Hematopoietic multipotent progenitor cell treated with erythropoietin and hydrocortisone succinate and interleukin-3 and kit ligand, for 17 days (in vitro differentiated cells): ENCODE measurements at regions not wholly inside any gene's neighbourhood (a gene's known extent, or its start where the extent isn't known, plus 50 kb on each side); places are given as distances from the start of the nearest gene placed in this dataset.

ENCODE experiments used
- DNase-seq: peaks from one replicate; pipeline ENCODE4 v3.0.0-alpha.2; 2015; ENCODE audit warnings: low spot score

DNA sequence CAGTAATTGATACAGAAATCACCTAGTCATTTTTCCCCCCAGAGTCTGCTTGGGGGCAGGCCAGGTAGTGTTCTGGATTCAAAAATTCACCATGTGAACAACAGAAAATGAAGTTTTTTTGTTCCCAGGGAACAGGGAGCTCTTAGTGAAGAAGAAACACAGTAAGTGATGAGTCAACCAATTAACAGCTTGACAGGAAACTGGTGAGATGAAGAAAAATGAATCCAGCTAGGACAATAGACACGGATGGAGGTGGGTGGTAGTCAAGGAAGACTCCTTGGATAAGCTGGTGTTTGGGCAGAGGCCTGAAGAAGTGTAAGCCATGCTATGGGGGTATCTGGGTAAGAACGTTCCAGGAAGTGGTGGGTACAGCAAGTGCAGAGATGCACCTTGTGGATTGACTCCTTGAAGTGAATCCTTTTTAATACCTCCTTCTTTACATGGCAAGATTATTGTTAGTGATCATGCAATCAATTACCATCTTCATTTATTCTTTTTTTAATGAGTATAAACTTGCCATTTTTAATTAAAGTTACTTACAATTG lies 339.9 kb upstream of the RGMA start:
- DNase-seq, result no peak

DNA sequence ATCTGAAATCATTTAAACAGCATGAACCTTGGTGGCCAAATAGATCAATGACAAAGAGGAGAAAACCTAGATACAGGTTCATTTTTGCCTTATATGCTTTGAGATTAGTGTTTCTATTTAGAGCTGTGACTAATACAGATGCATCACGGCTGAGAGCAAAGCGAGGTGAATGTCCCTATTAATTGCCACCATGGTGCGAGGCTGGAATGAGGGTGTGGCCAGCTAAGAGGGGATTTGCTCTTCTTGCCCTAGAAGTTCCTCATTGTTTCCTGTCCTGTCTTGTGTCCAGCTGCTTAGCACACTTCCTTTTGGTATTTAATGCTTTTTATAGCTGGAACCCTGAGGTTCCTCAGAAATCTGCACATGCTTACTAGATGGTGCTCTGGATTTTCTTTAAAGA lies 339.1 kb upstream of the RGMA start:
- no peak for DNase-seq

DNA sequence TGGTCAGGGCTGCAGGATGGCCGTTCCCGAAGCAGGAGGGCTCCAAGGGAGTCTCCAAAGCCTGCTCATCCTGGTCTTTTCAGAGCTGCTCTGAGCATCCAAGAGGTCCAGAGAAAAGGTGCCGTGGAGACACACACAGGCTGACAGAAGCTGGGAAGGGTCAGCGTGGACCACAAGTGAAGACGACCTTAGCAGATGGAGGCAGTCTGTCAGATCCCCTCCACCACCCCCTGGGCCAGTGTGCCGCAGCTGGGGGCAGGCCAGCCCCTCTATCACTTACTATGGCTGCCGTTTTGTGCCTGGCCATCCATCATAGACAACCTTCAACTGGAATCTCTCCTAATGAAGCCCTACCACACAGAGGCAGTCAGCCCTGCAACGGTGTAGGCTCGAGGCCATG lies 335.1 kb upstream of the RGMA start:
- no peak for DNase-seq

- no peak for DNase-seq
Measured at GRCh38 chr15:93422476-93422875, 333.5 kb upstream of the RGMA start.

GRCh38 chr15:93420477-93420876 lies 331.5 kb upstream of the RGMA start:
- DNase-seq, result no peak

DNA sequence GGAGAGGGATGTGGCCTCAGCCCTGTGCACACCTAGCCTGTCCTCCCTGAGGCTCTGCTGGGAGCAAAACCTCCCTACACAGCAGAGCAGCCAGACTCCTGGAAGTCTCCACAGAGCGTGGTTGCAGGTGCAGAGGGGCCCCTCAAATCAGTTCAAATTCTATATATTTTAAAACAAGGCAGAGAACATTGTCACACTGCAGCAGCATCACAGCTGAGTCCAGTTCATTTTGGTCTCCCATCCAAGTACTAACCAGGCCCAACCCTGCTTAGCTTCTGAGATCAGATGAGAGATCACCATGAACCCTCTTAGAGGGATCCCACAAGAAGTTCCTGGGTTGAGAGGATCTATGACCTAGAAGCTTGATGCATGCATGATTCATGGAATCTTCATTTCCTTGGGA lies 331.0 kb upstream of the RGMA start:
- no peak for DNase-seq

DNA sequence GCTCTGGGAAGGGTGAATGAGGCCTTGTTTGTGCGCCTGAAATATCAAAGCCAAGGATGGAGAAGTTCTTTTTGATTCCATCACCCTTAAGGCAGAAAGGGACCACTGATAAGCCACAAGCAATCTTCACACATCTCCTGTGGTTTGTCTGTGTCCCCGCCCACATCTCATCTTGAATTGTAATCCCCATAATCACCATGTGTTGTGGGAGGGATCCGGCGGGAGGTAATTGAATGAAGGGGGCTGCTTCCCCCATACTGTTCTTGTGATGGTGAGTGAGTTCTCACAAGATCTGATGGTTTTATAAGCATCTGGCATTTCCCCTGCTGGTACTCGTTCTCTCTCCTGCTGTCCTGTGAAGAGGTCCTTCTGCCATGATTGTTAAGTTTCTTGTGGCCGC lies 329.6 kb upstream of the RGMA start:
- no peak for DNase-seq

DNA sequence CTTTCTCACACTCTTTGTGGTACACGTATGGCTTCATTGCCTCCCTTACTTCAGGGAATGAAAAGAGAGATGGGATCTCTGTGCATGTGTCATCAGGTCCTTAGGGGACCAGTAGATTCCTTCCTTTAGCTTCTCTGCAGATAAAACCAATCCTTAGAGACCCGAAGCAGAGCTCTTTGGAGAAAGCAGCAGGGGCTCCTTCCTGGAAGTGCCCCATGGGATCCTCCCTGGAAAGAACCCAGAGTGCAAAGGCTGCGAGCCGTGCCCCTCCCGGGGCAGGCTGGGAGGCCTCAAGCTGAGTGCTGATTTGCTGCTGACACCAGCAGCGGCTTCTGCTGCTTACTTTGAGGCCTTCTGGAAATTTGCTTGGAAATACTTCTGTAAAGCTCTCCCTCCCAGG lies 328.6 kb upstream of the RGMA start:
- DNase-seq, result no peak

GRCh38 chr15:93417156-93417555 lies 328.1 kb upstream of the RGMA start:
- no peak for DNase-seq

DNA sequence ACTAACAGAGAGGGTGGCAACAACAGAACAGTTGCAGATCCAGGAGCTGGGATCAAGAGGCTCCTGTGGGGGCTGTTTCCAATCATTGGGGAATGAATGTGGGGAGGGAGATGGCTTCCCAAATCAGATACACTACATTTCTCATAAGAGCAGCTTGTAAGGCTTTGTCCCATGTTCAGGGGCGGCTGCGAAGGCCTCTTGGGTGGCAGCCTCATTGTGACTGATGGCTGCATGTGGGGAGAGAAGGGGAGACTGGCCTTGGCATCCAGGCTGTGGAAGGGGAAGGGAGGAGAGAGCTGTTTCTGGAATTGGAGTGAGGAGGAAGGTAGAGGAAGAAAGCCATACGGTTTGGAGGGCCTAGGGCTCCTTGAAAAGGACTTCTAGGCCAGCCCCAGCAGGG lies 326.6 kb upstream of the RGMA start:
- no peak for DNase-seq

DNA sequence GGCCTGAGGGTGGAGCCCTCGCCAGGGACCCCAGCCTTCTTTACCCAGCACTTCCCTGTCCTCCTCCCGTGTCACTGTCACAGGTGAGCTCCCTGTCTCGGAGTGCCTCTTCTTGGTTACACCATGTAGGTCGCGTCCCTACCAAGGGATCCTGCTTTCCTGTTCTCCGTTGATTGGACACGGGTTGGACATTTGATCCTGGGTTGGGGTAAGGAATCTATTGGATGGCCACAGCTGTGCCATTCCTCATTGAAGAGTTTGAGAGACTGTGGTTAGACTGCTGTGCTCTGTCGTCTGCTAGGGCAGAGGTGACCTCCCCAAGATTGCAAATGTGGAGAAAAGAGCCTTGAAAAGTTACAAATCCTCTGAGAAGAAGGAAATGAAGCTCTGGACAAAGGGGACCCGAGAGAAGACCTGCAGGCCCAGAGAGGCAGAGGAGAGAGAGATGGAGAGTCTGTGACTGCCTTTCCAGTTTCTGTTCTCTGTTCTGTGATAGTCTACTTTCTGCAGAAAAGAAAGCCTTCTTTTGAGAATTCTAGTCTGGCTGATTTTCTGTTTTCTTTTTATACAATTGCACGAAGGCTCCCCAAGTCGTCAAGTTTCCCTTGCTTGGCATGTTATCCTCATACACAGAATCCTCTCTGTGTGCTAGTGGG lies 325.7 kb upstream of the RGMA start:
- no peak for DNase-seq

DNA sequence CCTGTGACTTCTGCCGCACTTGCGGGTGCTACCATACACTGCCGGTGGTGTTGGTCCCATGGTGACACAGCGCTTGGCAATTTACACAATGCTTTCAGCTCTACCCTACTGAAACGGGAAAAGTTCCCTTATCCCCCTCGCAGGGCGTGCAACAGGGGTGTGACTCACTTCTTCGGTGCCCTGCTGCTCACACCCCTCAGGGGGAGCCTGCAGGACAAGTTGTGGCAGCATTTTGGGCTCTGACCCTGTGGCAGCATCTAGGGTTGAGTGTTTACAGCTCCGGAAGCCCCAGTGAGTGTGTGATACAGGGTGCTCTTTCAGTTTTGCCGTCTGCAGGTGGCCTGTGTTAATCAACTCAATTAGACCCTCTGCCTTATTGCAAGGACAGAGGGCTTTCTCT lies 324.7 kb upstream of the RGMA start:
- no peak for DNase-seq

DNA sequence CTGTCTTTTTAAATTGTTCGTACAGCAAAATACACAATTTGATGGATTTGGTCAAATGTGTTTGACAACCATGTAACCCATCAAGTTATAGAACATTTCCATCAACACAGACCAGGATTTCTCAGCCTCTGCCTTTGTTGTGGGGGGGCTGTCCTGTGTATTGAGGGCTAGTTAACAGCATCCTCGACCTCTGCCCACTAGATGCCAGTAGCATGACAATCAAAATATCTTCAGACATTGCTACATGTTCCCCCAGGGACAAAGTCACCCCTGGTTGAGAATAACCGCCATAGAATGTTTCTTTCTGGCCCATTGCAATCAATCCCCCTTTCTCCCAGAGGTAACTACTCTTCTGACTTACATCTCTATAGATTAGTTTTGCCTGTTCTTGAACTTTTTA lies 310.1 kb upstream of the RGMA start:
- DNase-seq, result no peak

GRCh38 chr15:93389211-93389610 lies 300.2 kb upstream of the RGMA start:
- DNase-seq, result no peak

DNA sequence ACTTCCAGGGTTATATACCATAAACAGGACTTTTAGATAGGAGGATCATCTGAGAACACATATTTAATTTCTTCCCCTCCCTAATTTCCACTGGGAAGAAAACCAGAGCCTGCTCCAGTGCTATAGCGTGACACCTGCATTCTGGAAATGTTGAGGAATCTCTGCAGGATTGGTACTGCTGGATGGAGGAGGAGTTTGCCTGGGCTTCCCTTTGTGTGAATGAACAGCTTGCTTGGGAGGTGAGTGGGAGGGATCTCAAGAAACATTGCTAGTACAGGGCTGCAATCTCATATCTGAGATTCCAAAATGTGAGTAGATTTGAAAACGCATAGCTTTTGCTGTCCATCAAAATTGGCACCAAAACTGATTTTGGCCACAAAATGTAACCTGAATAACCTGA lies 295.9 kb upstream of the RGMA start:
- DNase-seq, result no peak

DNA sequence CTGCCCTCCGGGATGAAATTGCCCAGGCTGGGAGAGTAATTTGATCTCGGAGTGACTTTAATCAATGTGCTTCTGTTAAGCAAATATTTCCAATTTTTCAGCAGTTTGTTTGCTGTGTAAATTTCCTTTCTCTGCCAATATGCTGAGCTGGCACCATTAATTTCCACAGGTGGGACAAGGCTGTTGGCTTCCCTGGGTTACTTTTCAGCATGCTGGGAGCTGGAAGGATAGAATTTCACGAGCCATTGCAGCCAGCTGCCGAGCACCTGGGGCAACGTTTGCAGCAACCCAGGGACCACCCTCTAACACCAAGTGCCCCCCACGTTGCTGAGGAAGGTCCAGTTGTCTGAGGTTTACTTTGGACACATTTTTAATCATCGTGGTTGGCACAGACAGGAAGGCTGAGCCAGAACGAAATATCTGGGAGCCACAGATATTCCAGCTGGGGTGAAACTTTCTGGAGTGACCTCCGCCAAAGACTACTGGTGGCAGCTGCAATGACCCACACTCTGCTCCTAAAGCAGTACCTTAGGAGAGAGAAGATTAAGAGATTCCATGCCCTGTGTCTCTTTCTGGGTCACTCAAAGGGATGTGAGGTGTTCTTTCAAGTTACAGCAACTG lies 293.3 kb upstream of the RGMA start:
- no peak for DNase-seq

GRCh38 chr15:93378558-93378957 lies 289.5 kb upstream of the RGMA start:
- DNase-seq, result no peak

DNA sequence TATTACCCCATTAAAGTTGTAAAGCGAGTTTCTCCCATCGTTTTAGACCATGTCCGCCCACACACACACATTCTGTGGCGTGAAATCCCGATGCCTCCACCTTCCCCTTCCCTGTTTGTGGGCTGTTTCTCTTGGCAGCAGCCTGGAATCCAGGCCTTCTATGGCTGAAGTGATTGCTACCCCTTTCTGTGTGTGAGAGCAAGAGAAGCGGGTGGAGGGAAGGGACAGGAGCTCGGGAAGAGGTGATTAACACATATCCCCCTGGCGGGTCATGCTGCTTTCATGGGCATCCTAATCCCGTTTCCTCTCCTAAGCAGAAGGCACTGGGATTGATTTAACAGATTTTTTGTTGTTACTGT lies 283.8 kb upstream of the RGMA start:
- DNase-seq, result no peak

- DNase-seq, result no peak
Measured at GRCh38 chr15:93372208-93372864, 283.3 kb upstream of the RGMA start.

- no peak for DNase-seq
Measured at GRCh38 chr15:93366387-93367100, 277.5 kb upstream of the RGMA start.

DNA sequence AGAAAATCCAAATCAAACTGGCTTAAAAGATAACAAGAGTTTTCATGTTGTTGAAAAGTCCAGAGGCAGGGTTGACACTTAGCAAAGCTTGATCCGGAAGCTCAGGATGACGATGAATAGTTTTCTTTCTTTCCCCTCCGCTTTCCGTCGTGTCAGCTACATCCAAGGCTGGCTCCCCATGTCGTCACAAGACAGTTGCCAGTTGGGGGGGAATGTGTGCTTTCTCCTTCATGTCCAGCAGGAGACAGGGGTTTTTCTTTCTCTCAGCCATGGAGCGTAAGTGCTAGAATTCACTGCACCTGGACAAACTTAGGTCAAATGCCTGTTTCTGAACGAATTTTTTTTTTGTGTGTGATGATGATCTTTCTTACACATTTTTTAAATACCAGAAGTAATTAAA lies 273.8 kb upstream of the RGMA start:
- DNase-seq, result no peak

DNA sequence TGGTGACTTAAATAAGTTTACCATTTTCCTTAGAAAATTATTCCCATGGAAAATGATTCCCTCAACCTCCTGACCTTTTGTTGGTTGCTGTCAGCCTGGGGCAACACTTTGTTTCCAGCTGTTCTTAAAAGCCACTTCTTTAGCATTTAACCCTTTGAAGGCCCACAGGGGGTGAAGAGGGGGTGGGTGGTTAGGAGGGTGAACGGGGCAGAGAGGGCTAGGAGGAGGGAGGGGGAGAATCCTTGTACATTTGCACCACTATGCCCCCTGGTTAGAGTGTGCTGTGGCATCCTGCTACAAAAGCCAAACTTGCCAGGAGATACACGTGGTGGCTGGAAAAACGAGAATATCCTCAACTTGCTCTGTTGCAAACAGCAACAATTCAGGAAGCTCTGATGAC lies 273.2 kb upstream of the RGMA start:
- DNase-seq, result no peak

GRCh38 chr15:93361703-93362102 lies 272.7 kb upstream of the RGMA start:
- no peak for DNase-seq
